ENCODE measurements at regions not wholly inside any gene's neighbourhood (a gene's known extent, or its start where the extent isn't known, plus 50 kb on each side); places are given as distances from the start of the nearest gene placed in this dataset.

GRCh38 chr2:228611171-228611570 is 429.7 kb upstream of the SPHKAP start:
- no peak for TF ChIP-seq CTCF (IDR thresholded peaks at IDR 0.05; ENCODE audit: partially characterized antibody, unreplicated experiment)

GRCh38 chr2:228602288-228602687 is 420.8 kb upstream of the SPHKAP start:
- no peak overlapping the region for H3K27ac Mint-ChIP-seq (ENCODE audit: unreplicated experiment)
- DNase-seq = no peak
- no peak overlapping the region for H3K4me3 Mint-ChIP-seq (ENCODE audit: unreplicated experiment)
- no peak for TF ChIP-seq CTCF (IDR thresholded peaks at IDR 0.05; ENCODE audit: partially characterized antibody, unreplicated experiment)
- H3K9me3 Mint-ChIP-seq (ENCODE audit: unreplicated experiment) = no peaks in the 10 kb centered on the region
- no peaks in the 10 kb centered on the region for H3K36me3 Mint-ChIP-seq (ENCODE audit: unreplicated experiment)
- no peaks in the 10 kb centered on the region for H3K27me3 Mint-ChIP-seq (ENCODE audit: unreplicated experiment)
- no peaks in the 10 kb centered on the region for H3K4me1 Mint-ChIP-seq (ENCODE audit: low read depth, unreplicated experiment)

More at GRCh38 chr2:228611171-228611570, 429.7 kb upstream of the SPHKAP start:
- no peak overlapping the region for H3K27ac Mint-ChIP-seq (ENCODE audit: unreplicated experiment)
- H3K9me3 Mint-ChIP-seq (ENCODE audit: unreplicated experiment) = no peaks in the 10 kb centered on the region
- H3K36me3 Mint-ChIP-seq (ENCODE audit: unreplicated experiment) = no peaks in the 10 kb centered on the region
- no peak overlapping the region for H3K4me3 Mint-ChIP-seq (ENCODE audit: unreplicated experiment)
- peaks cover 2% of the 10 kb centered on the region for H3K27me3 Mint-ChIP-seq (ENCODE audit: unreplicated experiment)
- no peak for DNase-seq
- H3K4me1 Mint-ChIP-seq (ENCODE audit: low read depth, unreplicated experiment) = no peaks in the 10 kb centered on the region

- Mint-ChIP-seq H3K4me3 (ENCODE audit: unreplicated experiment) (no peak overlapping the region), H3K27me3 (ENCODE audit: unreplicated experiment) (no peaks in the 10 kb centered on the region), H3K9me3 (ENCODE audit: unreplicated experiment) (no peaks in the 10 kb centered on the region), H3K36me3 (ENCODE audit: unreplicated experiment) (no peaks in the 10 kb centered on the region), H3K27ac (ENCODE audit: unreplicated experiment) (no peak overlapping the region), H3K4me1 (ENCODE audit: low read depth, unreplicated experiment) (no peaks in the 10 kb centered on the region)
- no peak for DNase-seq
- TF ChIP-seq CTCF (IDR thresholded peaks at IDR 0.05; ENCODE audit: partially characterized antibody, unreplicated experiment) = no peak
Observed at GRCh38 chr2:228600265-228600664, 418.8 kb upstream of the SPHKAP start.

GRCh38 chr2:228599781-228600180 is 418.3 kb upstream of the SPHKAP start:
- H3K9me3 Mint-ChIP-seq (ENCODE audit: unreplicated experiment) = no peaks in the 10 kb centered on the region
- no peak for TF ChIP-seq CTCF (IDR thresholded peaks at IDR 0.05; ENCODE audit: partially characterized antibody, unreplicated experiment)
- H3K27me3 Mint-ChIP-seq (ENCODE audit: unreplicated experiment) = no peaks in the 10 kb centered on the region
- H3K4me1 Mint-ChIP-seq (ENCODE audit: low read depth, unreplicated experiment) = no peaks in the 10 kb centered on the region
- no peaks in the 10 kb centered on the region for H3K36me3 Mint-ChIP-seq (ENCODE audit: unreplicated experiment)
- H3K27ac Mint-ChIP-seq (ENCODE audit: unreplicated experiment) = no peak overlapping the region
- DNase-seq = no peak
- H3K4me3 Mint-ChIP-seq (ENCODE audit: unreplicated experiment) = no peak overlapping the region

- H3K27ac Mint-ChIP-seq (ENCODE audit: unreplicated experiment) = no peak overlapping the region
- H3K27me3 Mint-ChIP-seq (ENCODE audit: unreplicated experiment) = no peaks in the 10 kb centered on the region
- no peak overlapping the region for H3K4me3 Mint-ChIP-seq (ENCODE audit: unreplicated experiment)
- DNase-seq = no peak
- no peaks in the 10 kb centered on the region for H3K4me1 Mint-ChIP-seq (ENCODE audit: low read depth, unreplicated experiment)
- no peaks in the 10 kb centered on the region for H3K9me3 Mint-ChIP-seq (ENCODE audit: unreplicated experiment)
- no peak for TF ChIP-seq CTCF (IDR thresholded peaks at IDR 0.05; ENCODE audit: partially characterized antibody, unreplicated experiment)
- no peaks in the 10 kb centered on the region for H3K36me3 Mint-ChIP-seq (ENCODE audit: unreplicated experiment)
Observed at GRCh38 chr2:228599297-228599696, 417.8 kb upstream of the SPHKAP start.
